Esophagus squamous epithelium (tissue), 4 donors: ENCODE measurements at regions not wholly inside any gene's neighbourhood (a gene's known extent, or its start where the extent isn't known, plus 50 kb on each side); places are given as distances from the start of the nearest gene placed in this dataset.

Experiments
- CTCF ChIP-seq, 6 experiments: fragments of 450-650 bp in 4 of 6; fragments of 200-600 bp in 2 of 6; sonication (generic) in 2 of 6; IDR thresholded peaks; one replicate each; pipeline ENCODE4 v1.5.1; 2016 to 2019; ENCODE audit warnings: antibody characterized with exemption in 6 of 6, mild to moderate bottlenecking in 4 of 6, moderate library complexity in 4 of 6
- POLR2A ChIP-seq, 4 donors: fragments of 450-650 bp; IDR thresholded peaks; one replicate each; pipeline ENCODE4 v1.6.1; 2017; ENCODE audit warnings: antibody characterized with exemption in 4 of 4, mild to moderate bottlenecking in 4 of 4, moderate library complexity in 3 of 4

GRCh38 chr7:17500736-17501135 is 202.3 kb downstream of the AHR start:
- TF ChIP-seq POLR2A (IDR thresholded peaks at IDR 0.05) (no peak), CTCF (IDR thresholded peaks at IDR 0.05) (no peak)
